ENCODE measurements at regions not wholly inside any gene's neighbourhood (a gene's known extent, or its start where the extent isn't known, plus 50 kb on each side); places are given as distances from the start of the nearest gene placed in this dataset.

GRCh38 chr1:58409336-58409735 lies 137.2 kb downstream of the OMA1 start:
- Histone ChIP-seq H3K36me3 (ENCODE audit: low read depth, low read length) (no peaks in the 10 kb centered on the region), H3K4me2 (ENCODE audit: low read length) (no peak overlapping the region), H3K9ac (ENCODE audit: low read length) (no peak overlapping the region), H3K9me3 (ENCODE audit: low read length) (no peaks in the 10 kb centered on the region), H3K9me2 (replicated peaks; ENCODE audit: low read length) (no peaks in the 10 kb centered on the region), H2AFZ (ENCODE audit: low read length) (no peak overlapping the region), H3F3A (ENCODE audit: low read length, unreplicated experiment) (no peaks in the 10 kb centered on the region), H4K20me1 (ENCODE audit: low read length) (no peaks in the 10 kb centered on the region), H3K79me2 (ENCODE audit: low read length) (no peaks in the 10 kb centered on the region), H3K4me1 (ENCODE audit: insufficient read depth, low read length) (no peaks in the 10 kb centered on the region; the same call in 1 of the 2 replicates), H3K27me3 (ENCODE audit: low read length) (peaks cover 35% of the 10 kb centered on the region), H3K27ac (ENCODE audit: low read length) (no peak overlapping the region), H3K4me3 (ENCODE audit: low read length) (no peak overlapping the region)
- ChIA-PET CTCF (no interaction called here), POLR2A (ENCODE audit: unreplicated experiment) (no interaction called here)
- intact Hi-C loops (cut with micrococcal nuclease): no loop called here
- TF ChIP-seq EZH2phosphoT487 (IDR thresholded peaks at IDR 0.05; ENCODE audit: borderline replicate concordance, low read length) (no peak), EZH2 (IDR thresholded peaks at IDR 0.05; ENCODE audit: low read length, unreplicated experiment) (no peak), CTCF (conservative IDR thresholded peaks at IDR 0.05; ENCODE audit: low read depth, low read length) (no peak)
- ATAC-seq (no peak), DNase-seq (no peak)
- BruUV-seq (replicated peaks): no TSS peak

GRCh38 chr1:58406301-58407071 lies 140.0 kb downstream of the OMA1 start:
- Histone ChIP-seq H3F3A (ENCODE audit: low read length, unreplicated experiment) (no peaks in the 10 kb centered on the region), H3K4me2 (ENCODE audit: low read length) (no peak overlapping the region), H3K27me3 (ENCODE audit: low read length) (peaks cover 57% of the 10 kb centered on the region), H2AFZ (ENCODE audit: low read length) (no peak overlapping the region), H3K36me3 (ENCODE audit: low read depth, low read length) (no peaks in the 10 kb centered on the region), H3K79me2 (ENCODE audit: low read length) (no peaks in the 10 kb centered on the region), H4K20me1 (ENCODE audit: low read length) (no peaks in the 10 kb centered on the region), H3K27ac (ENCODE audit: low read length) (no peak overlapping the region), H3K4me1 (ENCODE audit: insufficient read depth, low read length) (no peaks in the 10 kb centered on the region; the same call in 1 of the 2 replicates), H3K9ac (ENCODE audit: low read length) (no peak overlapping the region), H3K9me2 (replicated peaks; ENCODE audit: low read length) (no peaks in the 10 kb centered on the region), H3K9me3 (ENCODE audit: low read length) (no peaks in the 10 kb centered on the region), H3K4me3 (ENCODE audit: low read length) (no peak overlapping the region)
- intact Hi-C loops (cut with micrococcal nuclease): no loop called here
- POLR2A ChIA-PET (ENCODE audit: unreplicated experiment): no interaction called here
- no peak for ATAC-seq
- DNase-seq: no peak
- TF ChIP-seq EZH2phosphoT487 (IDR thresholded peaks at IDR 0.05; ENCODE audit: borderline replicate concordance, low read length) (no peak), EZH2 (IDR thresholded peaks at IDR 0.05; ENCODE audit: low read length, unreplicated experiment) (no peak), CTCF (conservative IDR thresholded peaks at IDR 0.05; ENCODE audit: low read depth, low read length) (no peak)
- no TSS peak for BruUV-seq (replicated peaks)
- CTCF ChIA-PET: no interaction called here

GRCh38 chr1:58405660-58406059 lies 140.9 kb downstream of the OMA1 start:
- BruUV-seq (replicated peaks): no TSS peak
- no peak for ATAC-seq
- no peak overlapping the region for H2AFZ ChIP-seq (ENCODE audit: low read length)
- DNase-seq: no peak
- no peak overlapping the region for H3K4me2 ChIP-seq (ENCODE audit: low read length)
- H3K9me2 ChIP-seq (replicated peaks; ENCODE audit: low read length): no peaks in the 10 kb centered on the region
- no peaks in the 10 kb centered on the region for H3K36me3 ChIP-seq (ENCODE audit: low read depth, low read length)
- no peaks in the 10 kb centered on the region for H3F3A ChIP-seq (ENCODE audit: low read length, unreplicated experiment)
- no peak overlapping the region for H3K4me3 ChIP-seq (ENCODE audit: low read length)
- H3K4me1 ChIP-seq (ENCODE audit: insufficient read depth, low read length): no peaks in the 10 kb centered on the region; the same call in 1 of the 2 replicates
- no peaks in the 10 kb centered on the region for H3K9me3 ChIP-seq (ENCODE audit: low read length)
- TF ChIP-seq EZH2 (IDR thresholded peaks at IDR 0.05; ENCODE audit: low read length, unreplicated experiment): no peak
- TF ChIP-seq CTCF (conservative IDR thresholded peaks at IDR 0.05; ENCODE audit: low read depth, low read length): no peak
- no peak for TF ChIP-seq EZH2phosphoT487 (IDR thresholded peaks at IDR 0.05; ENCODE audit: borderline replicate concordance, low read length)
- intact Hi-C loops (cut with micrococcal nuclease): no loop called here
- no peaks in the 10 kb centered on the region for H4K20me1 ChIP-seq (ENCODE audit: low read length)
- H3K79me2 ChIP-seq (ENCODE audit: low read length): no peaks in the 10 kb centered on the region
- H3K9ac ChIP-seq (ENCODE audit: low read length): no peak overlapping the region
- H3K27me3 ChIP-seq (ENCODE audit: low read length): peaks cover 56% of the 10 kb centered on the region
- ChIA-PET POLR2A (ENCODE audit: unreplicated experiment) (no interaction called here), CTCF (no interaction called here)
- H3K27ac ChIP-seq (ENCODE audit: low read length): no peak overlapping the region

Data from PC-3 (cell line).